ENCODE measurements at regions not wholly inside any gene's neighbourhood (a gene's known extent, or its start where the extent isn't known, plus 50 kb on each side); places are given as distances from the start of the nearest gene placed in this dataset.
"Not testable (repeated sequence)": the region's sequence is repeated elsewhere in the genome, so short reads cannot be mapped to it uniquely, and the experiment has no call there.

DNA sequence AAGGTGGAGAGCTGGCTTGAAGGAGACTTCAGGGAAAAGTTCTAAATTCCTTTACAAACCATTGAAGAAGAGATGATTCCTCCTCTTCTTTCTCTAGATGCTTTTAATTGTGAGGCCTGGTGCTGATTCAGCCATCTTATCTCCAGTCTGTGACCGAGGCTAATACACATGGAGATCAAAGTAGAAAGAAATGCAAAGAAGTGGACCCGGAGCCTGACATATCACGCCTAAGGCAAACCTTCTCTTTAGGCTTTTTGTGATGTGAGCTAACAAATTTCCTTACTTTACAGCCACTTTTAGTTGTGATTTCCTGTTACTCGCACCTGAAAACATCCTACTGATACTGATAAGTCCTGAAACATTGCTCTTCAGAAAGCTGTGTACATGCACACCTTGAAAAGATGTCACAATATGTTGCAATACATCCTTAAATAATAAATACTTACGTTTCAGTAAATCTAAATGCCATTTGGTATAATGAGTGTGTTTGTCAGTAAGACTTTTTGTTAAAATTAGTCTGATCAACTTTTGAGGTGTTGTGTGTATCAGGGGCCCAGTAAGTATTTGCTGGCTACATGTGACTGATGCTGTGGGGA lies 192.4 kb downstream of the BAMBI start:
- DNase-seq: no peak

DNA sequence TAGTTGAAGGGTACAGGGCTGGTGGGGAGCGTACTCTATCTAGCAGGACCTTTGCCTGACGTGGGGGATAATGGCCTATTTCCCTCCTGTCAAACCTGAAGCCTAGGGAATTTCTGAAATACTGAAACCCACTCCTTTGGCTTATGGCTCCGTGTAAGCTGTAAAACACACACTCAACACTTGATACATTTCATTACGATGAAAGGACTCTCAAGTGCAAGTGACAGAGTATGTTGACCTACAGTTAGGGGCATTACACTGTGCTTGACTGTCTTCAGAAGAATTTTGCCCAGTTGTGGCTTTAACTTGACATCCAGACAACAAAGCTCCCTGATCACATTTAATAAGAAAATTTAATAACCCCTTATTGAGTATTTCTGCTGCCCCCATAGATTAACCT lies 194.3 kb downstream of the BAMBI start:
- no peak for DNase-seq

DNA sequence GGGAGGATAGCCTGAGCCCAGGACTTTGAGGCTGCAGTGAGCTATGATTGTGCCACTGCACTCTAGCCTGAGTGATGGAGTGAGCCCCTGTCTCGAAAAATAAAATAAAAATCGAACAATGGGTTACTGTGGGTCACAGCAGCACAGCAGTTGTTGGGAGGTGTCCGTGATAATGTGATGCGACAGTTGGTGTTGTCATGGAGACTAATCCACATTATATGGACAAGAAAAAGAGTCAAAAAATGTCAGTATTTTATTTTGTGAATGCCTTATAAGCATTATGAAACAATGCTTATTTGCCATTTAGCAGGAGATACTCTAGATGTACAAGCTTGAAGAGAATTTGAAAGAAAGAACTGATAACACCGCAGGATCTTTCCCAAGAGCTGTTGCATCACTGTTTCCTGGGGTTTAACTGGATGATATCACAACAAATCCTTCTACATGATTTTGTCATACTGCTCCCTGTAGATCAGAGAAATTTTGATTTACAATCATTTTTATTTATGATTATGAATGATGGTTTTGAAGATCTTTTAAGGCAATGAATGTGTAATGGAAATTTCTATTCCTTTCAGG lies 195.4 kb downstream of the BAMBI start:
- no peak for DNase-seq

DNA sequence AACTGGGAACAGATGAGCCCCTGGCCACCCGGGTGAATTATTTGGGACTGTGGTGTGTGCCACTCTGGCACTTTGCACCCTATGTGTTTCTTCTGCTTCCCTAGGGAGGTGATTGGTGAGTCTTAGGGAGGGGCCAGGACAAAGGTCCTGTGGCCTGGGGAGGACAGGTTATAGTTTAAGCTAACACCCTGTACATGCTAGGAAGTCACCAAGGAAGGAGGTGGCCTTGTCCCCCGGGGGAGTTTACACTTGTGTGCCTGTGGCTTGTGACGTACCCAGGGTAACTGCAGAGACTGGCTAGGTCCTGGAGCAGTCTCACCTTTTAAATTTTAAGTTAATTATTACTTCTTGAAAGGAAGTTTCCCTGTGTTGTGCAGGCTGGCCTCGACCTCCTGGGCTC lies 196.2 kb downstream of the BAMBI start:
- DNase-seq: no peak

DNA sequence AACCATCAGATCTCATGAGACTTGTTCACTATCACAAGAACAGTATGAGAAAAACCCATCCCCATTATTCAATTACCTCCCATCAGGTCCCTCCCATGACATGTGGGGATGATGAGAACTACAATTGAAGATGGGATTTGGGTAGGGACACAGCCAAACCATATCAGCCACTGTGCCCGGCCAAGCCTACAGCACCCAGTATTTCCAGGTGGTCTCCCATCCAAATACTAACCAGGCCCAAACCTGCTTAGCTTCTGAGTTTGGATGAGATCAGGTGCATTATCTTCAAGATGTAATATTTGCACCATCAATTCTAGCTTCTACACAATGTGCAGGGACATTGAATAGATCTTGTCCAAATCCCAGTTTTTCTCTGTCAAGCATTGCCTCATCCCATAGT lies 196.9 kb downstream of the BAMBI start:
- no peak for DNase-seq

DNA sequence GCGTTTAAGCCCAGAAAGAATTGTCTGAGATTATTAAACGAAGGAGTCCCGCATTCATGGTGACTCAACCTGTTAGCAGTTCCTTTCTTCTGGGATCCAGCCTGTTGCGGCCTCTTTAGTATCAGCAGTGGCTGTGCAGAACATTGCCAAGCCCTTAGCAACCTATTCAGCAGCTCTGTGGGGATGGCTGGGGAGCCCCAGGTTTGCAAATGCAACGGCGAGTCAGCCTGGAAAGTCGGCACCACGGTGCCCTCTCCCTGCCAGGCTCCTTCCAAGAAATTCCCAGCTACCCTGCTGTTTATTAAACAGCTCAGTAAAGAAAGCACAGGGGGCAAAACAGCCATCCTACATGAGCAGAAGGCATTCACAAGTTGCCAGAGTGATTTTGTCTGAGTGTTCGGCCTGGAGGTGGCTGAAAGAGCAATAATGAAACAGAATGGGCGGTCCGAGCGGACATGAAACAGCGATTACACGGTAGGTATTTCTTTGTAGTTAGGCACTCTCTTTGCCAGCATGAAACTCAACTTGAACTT lies 198.3 kb downstream of the BAMBI start:
- no peak for DNase-seq

DNA sequence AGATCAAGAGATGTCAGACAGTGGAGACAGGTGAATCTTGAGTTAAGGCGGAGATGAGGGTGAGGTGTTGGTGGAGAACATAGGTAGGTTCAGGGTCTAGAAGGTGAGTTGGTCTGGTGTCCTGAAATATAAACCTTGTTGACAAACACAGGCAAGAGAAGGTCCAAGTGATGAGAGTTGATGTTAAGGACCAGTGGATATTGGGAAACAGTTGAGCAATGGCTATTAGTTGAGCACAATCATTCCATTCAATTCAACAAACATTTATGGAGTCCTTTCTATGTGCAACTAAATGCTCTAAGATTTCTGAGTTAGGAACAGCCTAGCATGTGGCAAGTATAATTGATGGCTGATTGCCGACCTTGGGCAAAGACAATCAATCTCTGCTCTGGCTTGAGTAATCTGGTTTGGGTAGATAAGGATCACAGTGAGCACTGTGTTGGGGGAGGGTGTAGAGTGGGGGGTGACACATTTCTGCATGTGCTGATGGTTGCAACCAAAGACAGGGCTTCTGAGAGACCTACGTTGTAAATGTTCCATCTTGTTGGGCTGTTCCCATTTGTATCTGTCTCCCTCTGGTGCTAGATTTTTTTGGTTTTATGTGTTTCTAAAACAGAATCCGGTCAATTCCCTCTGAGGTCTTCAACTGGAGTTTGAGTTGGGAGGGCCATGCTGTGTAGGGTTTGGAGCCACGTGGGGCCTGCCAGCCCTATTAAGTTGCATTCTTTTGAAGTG lies 201.1 kb downstream of the BAMBI start:
- DNase-seq: no peak

DNA sequence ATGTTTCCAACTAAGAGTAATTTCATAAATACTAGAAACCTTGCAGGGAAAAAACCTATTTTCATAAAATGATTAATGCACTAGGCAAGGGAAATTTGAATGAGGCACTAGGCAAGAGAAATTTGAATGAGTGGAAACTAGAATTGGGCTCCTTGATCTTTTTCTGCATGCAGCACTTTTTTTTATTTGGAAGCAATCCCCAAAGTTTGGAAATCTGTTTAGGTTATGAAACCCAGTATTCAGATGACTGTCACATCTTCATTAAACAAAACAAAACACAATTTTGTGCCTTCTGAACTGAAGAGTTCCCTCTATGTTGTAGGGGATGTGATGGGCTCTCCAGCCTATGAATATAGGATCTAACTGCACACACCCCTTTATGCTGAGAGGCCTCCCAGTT lies 201.9 kb downstream of the BAMBI start:
- no peak for DNase-seq

DNA sequence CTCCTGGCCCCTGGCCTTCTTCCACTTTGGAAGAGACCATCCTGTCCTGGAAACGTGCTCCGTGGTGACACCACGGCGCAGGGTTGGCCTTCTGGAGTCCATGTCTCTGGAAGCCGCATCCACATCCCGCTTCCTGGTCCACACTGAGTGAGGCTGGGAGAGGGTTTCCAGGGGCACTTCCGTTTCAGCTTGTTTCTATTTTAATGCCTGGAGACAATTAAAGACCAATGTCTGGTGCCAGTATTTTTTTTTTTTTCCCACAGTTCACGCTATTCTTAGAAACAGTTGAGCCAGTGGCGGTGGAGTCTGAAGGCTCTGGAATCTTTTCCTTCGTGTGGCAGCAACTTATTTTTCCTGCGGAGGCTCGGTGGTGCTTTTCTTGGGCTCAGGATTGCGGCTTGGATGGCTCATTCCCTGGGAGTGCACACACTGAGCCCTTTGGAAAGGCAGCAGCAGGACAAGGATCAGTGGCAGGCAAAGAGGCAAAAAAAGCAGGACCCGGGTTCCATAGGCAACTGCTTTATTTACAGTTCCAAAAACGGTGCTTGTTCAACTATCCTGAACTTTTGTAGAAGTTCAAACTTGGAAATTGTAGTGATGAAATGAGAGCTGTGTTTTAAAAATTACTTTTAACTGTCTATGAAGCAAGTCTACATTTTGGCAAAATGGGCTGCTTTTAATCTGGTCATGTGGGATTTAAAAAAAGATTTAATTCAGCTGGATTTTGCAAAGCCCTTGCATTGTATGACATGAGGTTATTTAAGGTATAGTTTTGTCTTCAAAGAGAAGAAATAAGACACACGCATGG lies 202.8 kb downstream of the BAMBI start:
- no peak for DNase-seq

DNA sequence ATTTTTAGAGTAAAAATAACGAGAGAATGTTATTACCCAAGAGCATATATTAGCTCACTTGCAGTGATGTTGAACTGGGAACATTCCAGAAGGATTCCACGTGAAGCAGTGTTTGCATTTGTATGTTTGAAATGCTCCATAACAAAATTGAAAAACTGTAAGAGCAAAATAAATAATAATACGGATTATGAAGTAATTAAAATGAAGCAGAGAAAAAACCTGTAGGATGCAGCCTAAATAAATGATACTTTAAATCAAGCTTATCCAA lies 203.3 kb downstream of the BAMBI start:
- DNase-seq: no peak

DNA sequence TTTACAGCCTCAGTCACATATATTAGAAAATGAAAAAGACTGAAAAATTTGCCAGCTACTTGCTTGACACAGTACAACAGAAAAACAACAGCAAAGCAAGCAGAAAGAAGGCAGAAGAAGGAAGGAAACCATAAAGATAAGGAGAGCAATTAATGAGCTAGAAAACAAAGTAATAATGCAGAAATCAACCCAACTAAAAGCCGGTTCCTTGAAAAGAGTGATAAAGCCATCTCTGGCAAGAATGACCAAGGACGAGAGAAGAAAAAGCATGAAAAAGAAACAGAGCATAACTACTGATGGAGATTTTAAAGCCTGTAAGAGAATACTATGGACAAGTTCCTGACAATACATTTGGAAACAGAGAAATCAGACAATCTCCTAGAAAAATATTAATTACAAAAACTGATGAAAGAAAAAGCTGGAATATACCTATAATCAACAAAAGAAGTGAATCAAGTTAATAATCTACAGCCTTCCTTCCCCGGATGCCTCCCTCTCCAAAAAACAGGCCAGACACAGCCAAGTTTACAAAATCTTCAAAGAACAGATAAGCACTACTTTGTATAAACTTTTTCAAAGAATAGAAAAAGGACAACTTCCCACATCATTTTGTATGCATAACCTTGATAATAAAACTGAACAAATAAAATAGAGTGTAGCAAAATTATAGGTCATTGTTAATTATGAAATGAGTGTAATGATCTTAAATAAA lies 204.0 kb downstream of the BAMBI start:
- DNase-seq: no peak

DNA sequence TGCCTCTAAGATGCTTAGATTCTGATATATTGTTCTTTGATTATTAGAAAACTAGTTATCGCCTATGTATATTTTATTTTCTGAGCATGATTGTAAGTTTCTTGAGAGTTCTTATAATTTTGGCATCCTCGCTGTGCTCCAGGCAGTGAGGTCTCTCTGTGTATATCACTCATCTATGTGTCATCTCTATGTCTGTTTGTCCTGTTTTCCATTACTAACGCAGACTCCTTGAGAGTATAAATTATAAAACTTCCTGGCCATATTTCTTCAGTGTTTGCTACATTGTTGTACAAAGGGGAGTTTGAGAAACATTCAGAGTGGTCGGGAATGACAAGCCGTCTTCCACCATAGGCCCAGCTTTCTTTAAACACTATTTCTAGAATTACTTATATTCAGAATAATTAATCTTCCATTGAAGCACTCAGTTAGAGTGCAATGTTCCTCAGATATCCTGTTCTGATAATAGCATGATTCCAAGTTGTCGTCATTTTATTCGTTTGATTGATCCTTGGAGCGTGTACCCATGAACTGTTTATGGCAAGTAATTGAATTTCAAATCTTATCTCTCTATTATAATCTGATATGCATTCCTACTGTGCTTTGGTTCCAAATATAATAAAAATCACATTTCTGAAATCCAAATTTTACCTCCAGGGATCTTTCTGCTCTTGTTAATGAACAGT lies 206.6 kb downstream of the BAMBI start:
- DNase-seq: no peak

DNA sequence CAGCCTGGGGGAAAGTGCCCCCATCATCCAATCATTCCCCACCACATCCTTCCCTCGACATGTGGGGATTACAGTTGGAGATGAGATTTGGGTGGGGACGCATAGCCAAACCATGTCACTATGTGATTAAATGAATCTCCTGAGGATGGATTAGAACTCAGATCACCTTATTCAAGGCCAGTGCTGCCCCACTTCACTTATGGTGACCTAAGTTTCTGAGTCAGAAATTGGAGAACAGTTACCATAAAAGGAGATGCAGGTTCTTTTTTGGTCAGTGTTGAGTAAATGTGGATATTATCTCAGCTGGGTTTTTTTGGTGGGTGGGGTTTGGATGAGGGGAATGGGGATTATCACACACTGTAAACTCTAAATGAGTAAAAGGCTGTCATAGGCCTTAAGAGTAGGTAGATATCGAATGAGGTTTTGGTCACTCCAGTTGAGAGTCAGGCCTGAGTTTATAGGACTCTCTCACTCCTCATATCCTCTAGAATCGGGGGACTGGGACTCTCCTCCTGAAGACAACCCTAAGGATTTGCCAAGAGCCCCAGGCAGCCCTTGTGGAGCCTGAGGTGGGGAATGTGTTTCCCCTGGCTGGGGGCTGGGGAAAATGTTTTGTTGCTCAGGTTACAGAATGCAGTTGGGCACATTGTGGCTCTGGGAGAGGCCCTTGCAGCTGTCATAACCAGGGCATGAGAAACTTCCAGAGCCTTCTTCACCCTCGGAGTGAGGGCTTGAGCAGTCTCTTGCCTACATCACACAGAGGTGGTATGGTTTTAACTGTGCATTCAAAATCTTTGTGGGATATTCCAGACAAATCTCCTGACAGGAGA lies 213.0 kb downstream of the BAMBI start:
- no peak for DNase-seq

DNA sequence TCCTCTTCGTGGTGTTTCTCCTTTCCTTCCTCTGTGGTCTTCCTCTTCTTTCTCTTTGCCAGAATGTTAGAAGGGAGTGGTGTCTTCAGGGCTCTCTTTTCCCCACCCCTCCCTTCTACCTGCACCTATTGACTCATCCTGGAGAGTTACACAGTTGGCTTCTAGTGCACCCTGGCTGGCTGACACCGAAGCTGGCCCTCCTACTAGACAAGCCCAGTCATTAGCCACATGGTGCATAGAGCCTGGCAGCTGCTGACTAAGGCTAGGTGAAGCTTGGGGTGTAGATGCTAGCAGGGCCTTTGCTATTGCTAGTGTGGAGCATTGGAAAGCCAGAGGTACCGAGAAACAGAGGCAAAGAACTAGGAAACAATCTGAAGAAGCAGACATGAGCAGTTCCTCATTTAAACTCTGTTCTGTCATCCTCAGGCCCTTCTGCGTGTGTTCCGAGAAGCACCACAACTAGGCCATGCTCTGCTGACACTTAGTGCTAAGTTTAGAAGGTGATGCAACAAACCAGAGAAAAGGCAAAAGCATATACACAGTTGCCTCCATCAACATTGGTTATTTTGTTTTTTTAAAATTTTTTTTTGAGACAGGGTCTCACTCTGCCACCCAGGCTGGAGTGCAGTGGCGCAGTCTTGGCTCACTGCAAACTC lies 213.9 kb downstream of the BAMBI start:
- DNase-seq: no peak

DNA sequence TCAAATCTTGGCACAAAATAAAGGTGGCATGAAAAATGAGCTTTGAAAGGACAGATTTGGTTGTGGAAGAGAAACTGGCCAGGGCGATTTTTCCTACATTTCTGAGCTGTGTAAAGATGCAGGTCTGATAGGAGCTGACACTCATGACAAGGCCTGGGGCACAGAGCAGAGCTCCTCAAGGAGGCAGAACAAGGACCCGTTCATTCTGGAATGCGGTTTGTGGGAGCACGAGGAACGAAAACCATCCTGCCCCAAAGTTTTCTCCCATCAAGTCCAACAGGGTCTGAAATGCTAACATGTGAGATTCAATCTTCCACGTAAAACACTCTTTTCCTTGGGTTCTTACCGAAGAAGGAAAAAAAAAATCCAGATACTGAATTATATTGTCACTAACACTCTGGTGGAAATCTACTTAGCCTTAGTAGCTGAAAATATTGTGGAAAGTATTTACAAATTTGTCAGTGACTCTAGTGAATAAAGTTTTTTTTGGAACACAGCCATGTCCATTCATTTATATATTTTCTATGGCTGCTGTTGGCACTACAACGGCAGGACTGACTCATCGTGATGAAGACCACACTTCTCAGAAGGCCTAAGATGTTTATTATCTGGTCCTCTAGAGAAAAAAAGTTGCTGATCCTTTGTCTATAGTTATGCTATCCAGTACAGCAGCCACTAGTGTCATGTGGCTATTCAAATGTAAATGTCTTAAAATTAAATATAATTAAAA lies 215.7 kb downstream of the BAMBI start:
- no peak for DNase-seq

DNA sequence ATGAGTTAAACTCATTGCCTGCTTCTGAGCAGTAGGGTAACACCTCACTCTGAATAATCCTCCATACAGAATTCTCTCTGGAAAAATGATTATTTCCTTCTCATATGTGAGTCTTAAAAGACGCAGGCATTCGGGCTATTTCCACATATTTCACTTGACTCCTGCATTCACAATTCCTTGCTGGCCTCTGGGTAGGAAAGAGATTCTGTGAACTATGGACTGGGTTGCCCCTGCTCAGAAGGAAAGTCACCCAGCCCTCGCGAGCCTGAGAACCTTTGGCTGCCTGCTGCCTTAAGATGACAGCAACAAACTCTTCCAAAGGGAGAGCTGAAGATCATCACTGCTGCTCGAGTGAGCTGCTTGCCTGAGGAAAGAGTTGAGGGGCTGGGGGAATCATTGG lies 216.8 kb downstream of the BAMBI start:
- DNase-seq: no peak

DNA sequence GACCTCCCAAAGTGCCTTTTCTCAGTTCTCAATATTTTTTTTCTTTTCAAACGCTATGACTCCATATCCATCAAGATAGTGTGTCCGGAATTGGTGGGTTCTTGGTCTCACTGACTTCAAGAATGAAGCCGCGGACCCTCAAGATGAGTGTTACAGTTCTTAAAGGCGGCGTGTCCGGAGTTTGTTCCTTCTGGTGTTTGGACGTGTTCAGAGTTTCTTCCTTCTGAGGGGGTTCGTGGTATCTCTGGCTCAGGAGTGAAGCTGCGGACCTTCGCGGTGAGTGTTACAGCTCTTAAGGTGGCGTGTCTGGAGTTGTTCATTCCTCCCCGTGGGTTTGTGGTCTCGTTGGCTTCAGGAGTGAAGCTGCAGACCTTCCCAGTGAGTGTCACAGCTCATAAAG lies 218.3 kb downstream of the BAMBI start:
- DNase-seq: not testable (repeated sequence)

DNA sequence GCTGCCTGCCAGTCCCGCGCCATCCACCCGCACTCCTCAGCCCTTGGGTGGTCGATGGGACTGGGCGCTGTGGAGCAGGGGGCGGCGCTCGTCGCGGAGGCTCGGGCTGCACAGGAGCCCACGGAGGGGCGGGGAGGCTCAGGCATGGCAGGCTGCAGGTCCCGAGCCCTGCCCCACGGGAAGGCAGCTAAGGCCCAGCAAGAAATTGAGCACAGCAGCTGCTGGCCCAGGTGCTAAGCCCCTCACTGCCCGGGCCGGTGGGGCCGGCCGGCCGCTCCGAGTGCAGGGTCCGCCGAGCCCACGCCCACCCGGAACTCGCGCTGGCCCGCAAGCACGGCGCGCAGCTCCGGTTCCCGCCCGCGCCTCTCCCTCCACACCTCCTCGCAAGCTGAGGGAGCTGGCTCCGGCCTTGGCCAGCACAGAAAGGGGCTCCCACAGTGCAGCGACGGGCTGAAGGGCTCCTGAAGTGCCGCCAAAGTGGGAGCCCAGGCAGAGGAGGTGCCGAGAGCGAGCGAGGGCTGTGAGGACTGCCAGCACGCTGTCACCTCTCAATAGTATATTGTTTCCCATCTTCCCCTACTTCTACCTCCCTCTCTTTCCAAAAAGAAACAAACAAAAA lies 219.6 kb downstream of the BAMBI start:
- not testable (repeated sequence) for DNase-seq

DNA sequence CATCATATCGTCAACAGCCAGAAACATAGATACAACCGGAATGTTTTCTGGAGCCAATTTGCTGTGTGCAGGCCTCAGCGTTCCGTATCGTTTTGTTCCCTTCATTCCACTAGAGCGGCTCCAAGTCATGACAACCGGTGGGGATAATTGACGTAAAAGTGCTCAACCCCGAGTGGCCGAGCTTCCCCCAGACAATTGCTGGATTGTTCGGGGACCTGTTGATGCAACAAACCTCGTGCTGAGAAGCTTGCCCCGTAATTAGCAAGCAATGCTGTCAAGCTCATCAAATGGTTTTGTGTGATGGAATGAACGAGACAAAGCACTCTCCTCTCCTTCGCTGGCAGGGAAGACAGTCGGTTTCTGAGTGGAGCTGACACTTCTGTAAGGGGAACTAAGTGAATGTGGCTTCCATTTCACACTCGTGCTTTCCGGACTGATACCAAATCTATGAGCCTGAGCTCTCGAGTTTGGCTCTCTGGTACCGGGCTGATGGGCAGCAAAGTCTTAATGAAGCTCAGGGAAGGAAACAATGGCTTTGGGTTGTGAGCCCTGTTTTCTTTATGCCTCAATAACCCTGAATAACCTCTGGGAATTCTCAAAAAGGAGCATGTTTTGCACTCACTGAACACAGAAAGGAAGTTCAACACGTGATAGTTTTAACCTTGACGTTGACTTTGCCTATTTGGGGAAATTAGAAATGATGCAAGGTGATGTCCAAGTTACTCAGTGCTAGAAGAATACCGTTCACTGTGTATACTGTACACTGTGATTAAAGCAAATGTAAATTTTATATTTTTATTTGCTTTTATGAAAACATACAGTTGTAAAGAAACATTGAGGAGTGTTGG lies 220.5 kb downstream of the BAMBI start:
- DNase-seq: no peak

All from activated CD4-positive, alpha-beta T cell treated with anti-CD3 and anti-CD28 coated beads, Interleukin-2, amount 50 U/mL, for 48 hours (primary cell).